ENCODE measurements at regions not wholly inside any gene's neighbourhood (a gene's known extent, or its start where the extent isn't known, plus 50 kb on each side); places are given as distances from the start of the nearest gene placed in this dataset.

GRCh38 chr3:10570196-10570946 lies 65.0 kb upstream of the ATP2B2 start:
- Histone ChIP-seq H3K4me3 (ENCODE audit: low read depth, low read length, poor library complexity, severe bottlenecking) (no peak overlapping the region), H2AFZ (ENCODE audit: low read length) (no peak overlapping the region), H3K9me3 (ENCODE audit: low read length) (no peaks in the 10 kb centered on the region), H4K20me1 (ENCODE audit: insufficient read depth, low read length) (no peaks in the 10 kb centered on the region), H3K9me2 (ENCODE audit: insufficient read depth, low read length) (no peaks in the 10 kb centered on the region), H3K27ac (ENCODE audit: low read depth, low read length, poor library complexity, severe bottlenecking) (no peak overlapping the region), H3K4me2 (ENCODE audit: low read length) (no peak overlapping the region), H3K36me3 (ENCODE audit: insufficient read depth, low read length) (no peaks in the 10 kb centered on the region), H3K4me1 (ENCODE audit: insufficient read depth, low read length, poor library complexity, severe bottlenecking) (no peaks in the 10 kb centered on the region), H3K79me2 (ENCODE audit: insufficient read depth, low read depth, low read length) (no peaks in the 10 kb centered on the region)
- DNase-seq (ENCODE audit: low spot score) = no peak
- ChIA-PET CTCF (ENCODE audit: unreplicated experiment) (no interaction called here), POLR2A (interaction anchor here (0.6 to 1.0 kb wide), 2 partner anchors 15 to 54 kb away, joined by 3 to 15 read pairs; no protein-coding TSS in a partner anchor)
- no TSS peak for BruUV-seq (replicated peaks)
- intact Hi-C loops (cut with micrococcal nuclease; ENCODE audit: unreplicated experiment) = no loop called here
- TF ChIP-seq CTCF (conservative IDR thresholded peaks at IDR 0.05; ENCODE audit: low read length) (no peak), EZH2phosphoT487 (IDR thresholded peaks at IDR 0.05; ENCODE audit: borderline replicate concordance, low read depth, low read length) (no peak)

DNA sequence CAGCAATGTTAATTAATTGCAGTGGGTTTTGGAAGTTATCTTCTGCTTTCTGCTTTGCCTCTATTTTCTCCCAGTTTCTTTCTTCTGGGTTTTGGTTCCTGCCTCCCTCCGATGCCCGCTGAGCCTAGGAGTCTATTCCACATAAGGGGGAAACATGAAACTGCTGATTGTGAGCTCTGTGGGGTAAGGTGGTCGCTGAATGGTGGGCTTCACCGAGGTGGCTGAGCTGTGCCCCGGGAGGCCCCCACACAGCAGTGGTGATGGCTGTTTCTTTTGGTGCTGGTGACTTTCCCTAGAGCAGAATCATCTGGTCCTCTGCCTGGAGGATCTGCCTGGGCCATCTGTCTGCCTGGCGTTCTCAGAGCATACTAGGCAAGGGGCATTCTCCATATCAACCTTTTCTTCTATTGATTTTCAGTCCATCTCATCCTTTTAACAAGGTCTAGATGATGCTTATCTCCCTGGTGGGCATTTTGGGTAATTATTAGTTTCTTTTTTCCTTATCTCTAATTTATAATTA lies 68.8 kb upstream of the ATP2B2 start:
- ChIA-PET CTCF (ENCODE audit: unreplicated experiment) (no interaction called here), POLR2A (no interaction called here)
- Histone ChIP-seq H3K4me3 (ENCODE audit: low read depth, low read length, poor library complexity, severe bottlenecking) (no peak overlapping the region), H3K9me2 (ENCODE audit: insufficient read depth, low read length) (no peaks in the 10 kb centered on the region), H3K27ac (ENCODE audit: low read depth, low read length, poor library complexity, severe bottlenecking) (no peak overlapping the region), H2AFZ (ENCODE audit: low read length) (no peak overlapping the region), H3K4me1 (ENCODE audit: insufficient read depth, low read length, poor library complexity, severe bottlenecking) (no peaks in the 10 kb centered on the region), H3K4me2 (ENCODE audit: low read length) (no peak overlapping the region), H3K9me3 (ENCODE audit: low read length) (no peaks in the 10 kb centered on the region), H4K20me1 (ENCODE audit: insufficient read depth, low read length) (no peaks in the 10 kb centered on the region), H3K36me3 (ENCODE audit: insufficient read depth, low read length) (no peaks in the 10 kb centered on the region), H3K79me2 (ENCODE audit: insufficient read depth, low read depth, low read length) (no peaks in the 10 kb centered on the region)
- no peak for DNase-seq (ENCODE audit: low spot score)
- intact Hi-C loops (cut with micrococcal nuclease; ENCODE audit: unreplicated experiment) = no loop called here
- no TSS peak for BruUV-seq (replicated peaks)
- TF ChIP-seq CTCF (conservative IDR thresholded peaks at IDR 0.05; ENCODE audit: low read length) (no peak), EZH2phosphoT487 (IDR thresholded peaks at IDR 0.05; ENCODE audit: borderline replicate concordance, low read depth, low read length) (no peak)

DNA sequence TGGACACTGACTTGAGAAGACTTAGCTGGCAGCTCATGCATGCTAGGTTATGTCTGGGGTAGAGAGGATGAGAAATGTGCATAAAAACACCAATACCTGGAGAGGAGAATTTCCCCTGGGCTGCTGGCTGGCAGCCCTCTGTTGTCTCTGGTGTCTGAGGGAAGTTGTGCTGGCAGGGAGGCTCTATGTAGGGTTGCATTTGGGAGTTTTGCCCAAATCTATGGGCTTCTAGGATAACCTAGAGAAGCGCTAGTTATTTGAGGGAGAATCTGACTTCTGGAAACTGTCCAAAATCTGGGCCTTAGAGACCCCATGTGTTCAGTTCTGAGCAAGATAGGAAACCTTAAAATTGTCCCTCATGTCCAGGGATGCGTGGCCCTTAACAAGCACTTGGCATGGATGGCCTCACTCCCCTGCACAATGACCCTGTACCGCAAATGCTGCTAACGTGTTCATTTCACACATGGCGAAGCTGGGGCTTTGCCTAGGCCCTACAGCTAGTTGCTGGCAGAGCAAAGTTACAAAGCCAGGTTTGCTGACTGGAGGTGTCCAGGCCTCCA lies 70.3 kb upstream of the ATP2B2 start:
- CTCF ChIA-PET (ENCODE audit: unreplicated experiment) = no interaction called here

More for the DNA sequence above, 70.3 kb upstream of the ATP2B2 start:
- Histone ChIP-seq H3K4me3 (ENCODE audit: low read depth, low read length, poor library complexity, severe bottlenecking) (no peak overlapping the region), H4K20me1 (ENCODE audit: insufficient read depth, low read length) (no peaks in the 10 kb centered on the region), H3K9me2 (ENCODE audit: insufficient read depth, low read length) (no peaks in the 10 kb centered on the region), H3K27ac (ENCODE audit: low read depth, low read length, poor library complexity, severe bottlenecking) (no peak overlapping the region), H3K79me2 (ENCODE audit: insufficient read depth, low read depth, low read length) (no peaks in the 10 kb centered on the region), H3K9me3 (ENCODE audit: low read length) (no peaks in the 10 kb centered on the region), H2AFZ (ENCODE audit: low read length) (no peak overlapping the region), H3K4me2 (ENCODE audit: low read length) (no peak overlapping the region), H3K4me1 (ENCODE audit: insufficient read depth, low read length, poor library complexity, severe bottlenecking) (no peaks in the 10 kb centered on the region), H3K36me3 (ENCODE audit: insufficient read depth, low read length) (no peaks in the 10 kb centered on the region)
- TF ChIP-seq EZH2phosphoT487 (IDR thresholded peaks at IDR 0.05; ENCODE audit: borderline replicate concordance, low read depth, low read length) (no peak), CTCF (conservative IDR thresholded peaks at IDR 0.05; ENCODE audit: low read length) (no peak)
- POLR2A ChIA-PET = no interaction called here
- no TSS peak for BruUV-seq (replicated peaks)
- no peak for DNase-seq (ENCODE audit: low spot score)
- intact Hi-C loops (cut with micrococcal nuclease; ENCODE audit: unreplicated experiment) = no loop called here

Data from OCI-LY7 (cell line).